HCT116 (cell line): ENCODE measurements at regions not wholly inside any gene's neighbourhood (a gene's known extent, or its start where the extent isn't known, plus 50 kb on each side); places are given as distances from the start of the nearest gene placed in this dataset.

Source experiments
- EZH2 ChIP-seq: fragments of 200-600 bp; sonication (generic); IDR thresholded peaks from 2 replicates; pipeline ENCODE4 v1.6.1; 2017; ENCODE audit warnings: antibody characterized with exemption, mixed run types
- POLR2A ChIP-seq: IDR thresholded peaks from 2 replicates; pipeline ENCODE4 v1.7.0; 2011; ENCODE audit warnings: borderline replicate concordance; ENCODE audit not compliant: insufficient read depth, insufficient read length; ENCODE audit errors: extremely low read depth
- POLR2AphosphoS5 ChIP-seq: IDR thresholded peaks from 2 replicates; pipeline ENCODE4 v1.6.1; 2011; ENCODE audit warnings: mild to moderate bottlenecking, low read depth, low read length, moderate library complexity
- ZFX ChIP-seq: fragments of 450-650 bp; IDR thresholded peaks from 2 replicates; pipeline ENCODE4 v1.6.1; 2017
- TF ChIP-seq, protein P1 (sequence below): IDR thresholded peaks from 2 replicates; pipeline ENCODE4 v1.6.1; 2012
- TF ChIP-seq, protein P2 (sequence below), 3 experiments: fragments of 200-600 bp in 1 of 3; sonication (generic) in 1 of 3; IDR thresholded peaks in 2 of 3; conservative IDR thresholded peaks in 1 of 3; 2 replicates each; pipeline ENCODE4 v1.5.1; 2012 to 2017; ENCODE audit warnings: low read depth in 2 of 3, low read length in 2 of 3, antibody characterized with exemption in 1 of 3, borderline replicate concordance in 1 of 3, control low read depth in 1 of 3, mild to moderate bottlenecking in 1 of 3, mixed read lengths in 1 of 3, mixed run types in 1 of 3, moderate library complexity in 1 of 3; ENCODE audit not compliant: insufficient read depth in 1 of 3

DNA sequence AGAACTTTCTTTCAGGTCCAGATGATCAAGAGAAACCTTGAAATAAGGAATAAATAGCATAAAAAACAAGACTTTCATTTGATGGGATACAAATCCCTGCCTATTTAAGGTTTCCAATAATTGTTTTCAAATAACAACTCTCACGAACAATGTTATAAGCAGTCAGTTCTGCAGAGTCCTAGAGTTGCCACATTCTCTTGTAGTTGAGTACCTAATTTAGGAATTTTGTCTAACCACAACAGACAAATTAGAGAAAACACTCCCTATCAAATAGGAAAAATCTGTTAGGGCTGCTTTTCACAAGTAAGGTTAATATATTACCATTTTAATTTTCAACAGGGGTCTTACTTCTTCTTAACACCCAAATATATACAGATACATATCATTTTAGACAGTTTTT lies 130.1 kb upstream of the CDH20 start:
- no peak for TF ChIP-seq POLR2AphosphoS5
- TF ChIP-seq, protein P1, sequence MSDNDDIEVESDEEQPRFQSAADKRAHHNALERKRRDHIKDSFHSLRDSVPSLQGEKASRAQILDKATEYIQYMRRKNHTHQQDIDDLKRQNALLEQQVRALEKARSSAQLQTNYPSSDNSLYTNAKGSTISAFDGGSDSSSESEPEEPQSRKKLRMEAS, result no peak
- no peak for TF ChIP-seq POLR2A
- TF ChIP-seq EZH2, result no peak
- no peak for TF ChIP-seq ZFX
- TF ChIP-seq, protein P2, sequence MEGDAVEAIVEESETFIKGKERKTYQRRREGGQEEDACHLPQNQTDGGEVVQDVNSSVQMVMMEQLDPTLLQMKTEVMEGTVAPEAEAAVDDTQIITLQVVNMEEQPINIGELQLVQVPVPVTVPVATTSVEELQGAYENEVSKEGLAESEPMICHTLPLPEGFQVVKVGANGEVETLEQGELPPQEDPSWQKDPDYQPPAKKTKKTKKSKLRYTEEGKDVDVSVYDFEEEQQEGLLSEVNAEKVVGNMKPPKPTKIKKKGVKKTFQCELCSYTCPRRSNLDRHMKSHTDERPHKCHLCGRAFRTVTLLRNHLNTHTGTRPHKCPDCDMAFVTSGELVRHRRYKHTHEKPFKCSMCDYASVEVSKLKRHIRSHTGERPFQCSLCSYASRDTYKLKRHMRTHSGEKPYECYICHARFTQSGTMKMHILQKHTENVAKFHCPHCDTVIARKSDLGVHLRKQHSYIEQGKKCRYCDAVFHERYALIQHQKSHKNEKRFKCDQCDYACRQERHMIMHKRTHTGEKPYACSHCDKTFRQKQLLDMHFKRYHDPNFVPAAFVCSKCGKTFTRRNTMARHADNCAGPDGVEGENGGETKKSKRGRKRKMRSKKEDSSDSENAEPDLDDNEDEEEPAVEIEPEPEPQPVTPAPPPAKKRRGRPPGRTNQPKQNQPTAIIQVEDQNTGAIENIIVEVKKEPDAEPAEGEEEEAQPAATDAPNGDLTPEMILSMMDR (IDR thresholded peaks at IDR 0.05 in 2 of 3, conservative IDR thresholded peaks at IDR 0.05 in 1 of 3; ENCODE audit: borderline replicate concordance in 1 of 3, insufficient read depth in 1 of 3, low read depth in 2 of 3, low read length in 2 of 3), result no peak
